CD4-positive, alpha-beta T cell treated with Interleukin-17A for 4 hours (primary cell): ENCODE measurements at regions not wholly inside any gene's neighbourhood (a gene's known extent, or its start where the extent isn't known, plus 50 kb on each side); places are given as distances from the start of the nearest gene placed in this dataset.

ENCODE experiments used
- DNase-seq: peaks from one replicate; pipeline ENCODE4 v3.0.0-alpha.2; 2020; ENCODE audit warnings: mixed read lengths

DNA sequence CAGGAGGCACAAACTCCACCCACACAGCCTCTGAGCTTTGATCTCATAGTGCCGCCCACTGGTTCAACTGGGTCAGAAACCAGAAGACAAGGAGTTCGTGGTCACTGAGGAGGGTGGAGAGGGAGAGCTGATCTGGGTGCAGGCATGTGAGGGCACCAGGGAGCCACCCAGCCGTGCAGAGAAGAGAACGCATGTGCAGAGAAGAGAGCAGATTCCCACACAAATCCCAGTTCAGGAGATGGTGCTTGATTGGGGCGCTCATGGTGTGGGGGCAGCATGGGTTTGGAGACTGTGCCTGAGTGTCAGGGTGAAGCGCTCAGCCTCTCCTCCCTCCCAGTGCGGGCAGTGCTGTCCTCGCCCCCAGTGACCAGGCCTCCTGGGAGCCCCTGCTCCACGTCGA, 375.2 kb upstream of the MYT1L start:
- DNase-seq: no peak

DNA sequence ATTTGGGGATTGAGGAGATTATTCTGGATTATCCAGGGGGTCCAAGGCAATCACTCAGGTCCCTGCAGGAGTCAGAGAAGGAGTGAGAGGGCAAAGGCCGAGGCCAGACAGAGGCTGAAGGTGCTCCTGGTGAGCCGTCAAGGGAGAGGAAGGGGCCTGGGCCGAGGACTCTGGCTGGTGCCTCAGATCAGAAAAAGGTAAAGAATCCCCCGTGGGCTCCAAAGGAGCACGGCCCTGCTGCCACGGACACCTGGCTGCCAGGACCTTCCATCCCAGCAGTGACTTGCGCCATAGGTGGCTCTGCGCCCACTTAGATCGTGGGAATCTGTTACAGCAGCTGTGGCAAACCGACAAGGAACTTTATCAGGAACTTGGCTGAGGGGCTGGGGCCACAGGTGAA, 374.8 kb upstream of the MYT1L start:
- no peak for DNase-seq

DNA sequence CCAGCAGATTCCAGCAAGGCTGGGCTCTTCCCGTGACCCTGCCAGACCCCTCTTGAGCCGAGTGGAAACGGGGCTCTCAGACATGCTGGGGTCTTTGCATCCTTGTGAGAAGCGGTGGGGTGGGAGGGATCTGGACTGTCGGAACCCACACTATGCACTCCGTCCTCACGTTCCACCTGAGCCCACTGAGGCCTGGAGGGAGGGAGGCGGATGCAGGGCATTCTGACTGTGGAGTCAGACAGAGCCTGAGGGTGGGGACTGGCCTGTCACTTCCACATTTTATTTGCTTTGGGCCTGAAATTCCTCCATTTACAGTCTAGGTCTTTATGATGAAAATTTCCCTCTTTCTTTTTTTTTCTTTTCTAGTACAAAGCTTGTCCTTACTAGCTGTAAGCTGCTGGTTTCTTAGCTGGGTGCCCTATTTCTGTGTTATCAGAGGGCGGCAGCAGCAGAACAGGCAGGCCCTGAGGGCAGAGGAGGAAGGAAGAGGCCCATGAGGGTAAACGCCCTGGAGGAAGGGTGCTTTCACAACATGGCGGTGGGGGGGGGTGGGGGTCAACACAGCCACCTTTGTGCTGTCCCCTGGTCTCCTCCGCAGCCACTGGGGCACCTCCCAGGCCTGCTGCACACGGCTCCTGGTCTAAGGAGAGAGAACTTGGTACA, 373.5 kb upstream of the MYT1L start:
- DNase-seq: no peak

DNA sequence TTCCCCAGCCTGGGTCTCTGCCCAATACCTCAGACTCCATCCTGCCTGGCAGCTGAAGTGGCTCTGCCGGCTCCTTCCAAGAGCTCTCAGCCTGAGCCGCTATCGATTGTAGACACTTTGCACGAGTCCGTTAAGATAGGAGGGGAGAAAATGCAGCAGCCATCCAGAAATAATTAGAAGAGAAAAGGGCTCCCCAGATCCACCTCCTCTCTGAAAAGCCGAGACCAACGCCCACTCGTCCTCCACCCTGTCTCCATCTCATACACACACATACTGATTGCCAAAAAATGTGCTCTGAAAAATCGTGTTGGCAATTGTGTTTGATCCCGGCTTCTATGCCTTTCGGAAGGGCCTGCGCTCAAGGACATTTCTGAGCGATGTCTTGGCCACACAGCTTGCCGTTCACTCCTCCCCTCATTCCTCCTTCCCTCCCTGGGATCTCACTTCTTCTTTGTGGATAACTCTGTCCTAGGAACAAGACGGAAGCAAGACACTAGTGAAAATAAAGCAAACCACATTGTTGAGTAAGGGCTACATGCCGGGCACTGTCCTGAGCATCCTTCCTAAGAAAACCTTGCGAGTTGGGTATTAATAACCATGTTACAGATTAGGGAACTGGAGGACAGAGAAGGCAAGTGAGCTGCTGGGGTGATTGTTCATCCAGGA, 372.8 kb upstream of the MYT1L start:
- DNase-seq: no peak

DNA sequence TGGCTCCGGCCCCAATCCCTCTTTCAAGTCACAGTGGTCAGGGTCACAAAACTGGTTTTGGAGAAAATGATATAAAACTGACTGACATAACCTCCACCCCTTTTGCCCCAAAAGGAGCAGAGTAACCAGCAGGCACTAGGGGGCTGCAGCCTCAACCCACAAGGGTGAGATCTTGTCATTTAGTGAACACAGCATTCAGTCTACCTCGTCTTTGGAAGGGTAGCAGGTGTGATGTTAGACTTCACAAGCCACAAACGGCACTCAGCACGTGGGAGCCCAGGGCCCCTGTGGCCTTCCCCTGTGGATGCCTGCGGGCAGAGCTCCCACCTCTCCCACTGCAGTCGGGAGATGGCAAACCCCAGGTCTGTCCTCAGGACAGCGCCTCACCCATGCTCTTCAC, 372.1 kb upstream of the MYT1L start:
- no peak for DNase-seq

DNA sequence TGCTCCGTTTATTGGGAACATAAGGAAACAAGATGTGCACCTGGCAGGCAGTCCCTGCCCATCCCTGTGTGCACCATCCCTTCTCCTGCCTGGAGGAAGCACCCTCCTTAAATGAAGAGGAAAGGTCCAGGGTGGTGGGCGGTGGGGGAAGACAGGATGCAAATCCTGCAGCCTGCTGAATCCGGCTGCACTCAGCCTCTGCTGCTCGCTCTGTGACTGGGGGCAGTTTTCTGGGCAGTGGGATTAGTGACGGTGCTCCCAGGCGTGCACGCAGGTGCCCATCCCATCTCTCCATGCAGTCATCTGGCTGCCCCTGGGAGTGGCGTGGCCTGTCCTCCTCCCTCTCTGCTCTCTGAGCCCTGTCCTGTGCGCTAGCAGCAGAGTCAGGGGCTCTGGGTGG, 371.3 kb upstream of the MYT1L start:
- no peak for DNase-seq

DNA sequence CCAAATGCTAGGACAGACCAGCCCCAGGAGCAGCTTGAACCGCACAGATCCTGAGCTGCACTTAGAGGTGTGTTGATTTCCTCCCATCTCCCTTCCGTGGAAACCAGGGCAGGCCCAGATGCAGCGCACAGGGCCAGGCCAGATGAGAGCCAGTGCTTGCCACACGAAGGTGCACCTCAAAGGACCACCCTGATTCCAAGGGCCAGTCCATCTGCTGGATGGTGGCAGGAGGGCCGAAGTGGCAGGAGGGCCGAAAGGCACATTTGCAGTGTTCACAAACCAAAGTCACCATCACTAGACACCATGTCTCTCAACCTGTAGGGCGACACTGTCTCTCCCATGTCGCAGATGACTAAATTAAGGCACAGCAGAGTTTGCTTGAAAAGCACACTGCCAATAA, 370.7 kb upstream of the MYT1L start:
- DNase-seq: no peak

DNA sequence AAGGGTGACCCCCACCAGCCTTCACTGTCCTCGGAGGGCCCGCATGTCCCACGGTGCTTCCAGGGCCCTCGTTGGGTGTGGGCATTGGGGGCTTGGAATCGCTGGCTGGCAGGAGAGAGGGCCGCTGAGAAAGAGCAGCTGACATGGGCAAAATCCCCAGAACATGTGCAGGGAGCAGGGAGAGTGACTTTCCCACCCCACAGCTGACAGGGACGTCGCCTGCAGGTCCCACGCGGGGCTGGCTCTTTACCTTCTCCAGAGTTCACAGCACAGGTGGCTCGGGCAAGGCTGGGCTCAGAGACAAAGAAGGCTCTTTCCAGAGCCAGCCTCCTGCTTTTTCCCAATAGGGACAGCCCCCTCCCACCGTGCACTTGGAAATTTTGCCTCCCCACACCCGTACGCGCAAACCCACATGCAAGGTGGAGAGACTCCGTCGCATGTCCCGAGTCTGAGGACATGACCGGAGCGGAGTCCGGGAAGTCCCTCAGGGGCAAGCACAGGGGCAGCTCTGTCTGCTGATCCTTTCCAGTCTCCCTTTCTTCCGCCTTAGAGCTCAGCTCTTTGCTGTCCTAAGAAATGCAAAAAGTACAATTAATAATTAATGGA, 370.2 kb upstream of the MYT1L start:
- DNase-seq: no peak

DNA sequence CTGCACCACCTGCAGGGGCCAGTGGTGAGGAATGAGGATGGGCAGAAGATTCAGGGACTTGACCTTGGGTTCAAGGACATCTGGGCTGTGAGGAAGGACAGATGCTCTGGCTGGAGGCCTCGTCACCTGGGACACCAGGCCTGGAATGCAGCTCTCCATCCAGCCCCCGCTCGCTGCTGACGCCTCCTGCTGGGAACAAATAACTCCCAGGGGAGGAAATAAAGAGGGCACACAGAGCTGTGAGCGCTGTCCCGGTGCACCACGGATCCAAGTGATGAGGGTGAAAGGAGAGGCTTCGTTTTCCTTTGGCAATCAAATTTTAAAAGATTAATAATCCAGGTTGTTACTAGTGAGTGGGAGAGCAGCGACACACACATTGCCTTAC, 368.0 kb upstream of the MYT1L start:
- DNase-seq: no peak

DNA sequence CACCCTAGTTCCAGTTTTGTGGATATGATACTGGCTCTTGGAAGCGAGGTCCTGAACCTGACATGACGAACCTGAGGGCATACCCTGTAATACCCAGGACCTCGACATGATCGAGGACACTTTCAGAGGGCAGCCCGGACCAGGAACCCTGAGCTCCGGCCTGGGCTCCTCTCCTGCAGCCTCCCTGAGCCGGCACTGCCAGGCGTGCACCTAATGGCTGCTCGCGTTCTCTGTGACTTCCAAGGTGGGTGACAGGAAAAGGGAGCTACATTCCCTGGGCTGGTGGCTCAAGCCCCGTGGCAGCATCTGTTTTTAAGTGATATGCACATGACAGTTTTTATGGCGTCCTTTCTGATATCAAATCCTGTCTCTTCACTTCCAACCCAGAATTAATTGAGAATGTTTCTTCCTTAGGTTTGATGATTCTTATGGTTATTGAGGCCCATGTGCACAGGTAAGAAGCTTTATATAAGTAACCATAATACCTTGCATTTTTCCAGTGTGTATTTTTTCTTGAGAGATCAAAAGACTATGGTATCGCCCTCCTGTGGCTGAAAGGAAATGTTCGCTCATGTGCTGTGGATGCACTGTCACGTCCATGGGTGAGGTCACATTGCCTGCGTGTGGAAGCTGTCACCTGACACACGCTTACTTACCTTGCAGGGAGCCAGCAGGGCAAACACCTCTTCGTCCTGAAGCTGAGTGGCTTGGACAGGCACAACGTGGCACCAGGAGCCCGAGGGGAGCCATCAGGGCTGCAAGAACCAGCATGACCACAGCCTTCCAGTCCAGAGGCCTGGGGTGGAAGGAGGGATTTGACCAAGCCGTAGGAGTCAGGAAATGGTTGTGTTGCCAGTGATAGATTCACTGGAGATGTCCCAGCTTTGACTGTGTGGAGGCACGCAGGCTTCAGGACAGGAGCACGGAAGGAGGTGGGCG, 367.4 kb upstream of the MYT1L start:
- peak; percentile 25 for DNase-seq

DNA sequence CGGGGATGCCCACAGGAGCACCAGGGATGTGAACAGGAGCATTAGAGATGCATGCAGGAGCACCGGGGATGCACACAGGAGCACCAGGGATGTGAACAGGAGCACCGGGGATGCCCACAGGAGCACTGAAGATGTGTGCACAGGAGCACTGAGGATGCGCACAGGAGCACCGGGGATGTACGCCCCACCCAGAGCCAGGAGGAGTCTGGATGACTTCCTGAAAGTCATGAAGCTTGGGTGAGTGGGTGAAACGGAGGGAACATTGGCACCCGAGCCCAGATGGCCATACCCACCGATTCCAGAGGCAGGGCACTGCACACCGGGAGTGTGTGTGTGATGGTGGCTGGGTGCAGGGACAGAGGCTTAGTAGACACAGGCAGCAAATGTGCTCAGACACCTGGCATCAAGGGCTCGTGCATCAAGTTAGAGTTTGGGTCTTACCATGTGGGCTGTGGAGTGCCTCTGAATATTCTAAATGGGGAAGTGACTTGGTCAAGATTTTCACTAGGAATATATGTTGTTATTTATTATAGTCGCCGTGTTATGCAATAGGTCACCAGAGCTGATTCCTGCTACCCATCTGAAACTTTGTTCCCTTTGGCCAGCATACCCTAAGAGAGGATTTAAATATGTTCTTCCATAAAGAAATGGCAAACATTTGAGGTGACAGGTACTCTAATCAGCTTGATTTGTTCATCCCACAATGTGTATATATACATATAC, 365.8 kb upstream of the MYT1L start:
- no peak for DNase-seq

DNA sequence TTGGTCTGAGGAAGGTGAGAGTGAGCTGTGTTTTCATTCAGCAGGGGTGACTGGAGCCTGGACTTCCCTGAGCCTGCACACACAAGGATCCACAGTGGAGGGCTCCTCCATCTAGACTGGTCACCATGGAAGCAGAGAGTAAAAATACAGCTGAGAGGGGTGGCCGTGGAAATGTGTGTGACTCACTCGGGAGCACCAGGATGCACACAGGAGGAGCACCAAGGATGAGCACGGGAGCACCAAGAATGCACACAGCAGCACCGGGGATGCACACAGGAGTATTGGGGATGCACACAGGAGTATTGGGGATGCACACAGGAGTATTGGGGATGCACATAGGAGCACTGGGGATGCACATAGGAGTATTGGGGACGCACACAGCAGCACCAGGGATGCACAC, 365.2 kb upstream of the MYT1L start:
- DNase-seq: no peak

DNA sequence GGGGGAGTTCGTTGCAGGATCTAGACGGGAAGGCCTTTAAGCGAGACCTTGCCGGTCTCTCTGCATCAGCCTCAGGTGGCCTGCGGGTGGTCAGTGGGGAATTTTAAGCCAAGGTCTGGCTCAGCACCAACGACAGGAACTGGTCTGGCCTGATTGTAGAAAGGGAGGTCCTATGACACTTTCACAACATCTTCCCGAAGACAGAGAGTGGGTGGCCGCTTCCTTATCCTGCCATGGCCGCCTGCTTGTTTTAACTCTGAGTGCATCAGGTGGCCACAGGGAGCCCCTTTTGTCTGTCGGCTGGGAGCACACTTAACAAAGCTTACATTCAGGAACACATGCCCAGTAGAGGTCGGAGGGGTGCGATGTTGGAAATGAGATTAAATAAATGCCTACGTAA, 363.7 kb upstream of the MYT1L start:
- no peak for DNase-seq

DNA sequence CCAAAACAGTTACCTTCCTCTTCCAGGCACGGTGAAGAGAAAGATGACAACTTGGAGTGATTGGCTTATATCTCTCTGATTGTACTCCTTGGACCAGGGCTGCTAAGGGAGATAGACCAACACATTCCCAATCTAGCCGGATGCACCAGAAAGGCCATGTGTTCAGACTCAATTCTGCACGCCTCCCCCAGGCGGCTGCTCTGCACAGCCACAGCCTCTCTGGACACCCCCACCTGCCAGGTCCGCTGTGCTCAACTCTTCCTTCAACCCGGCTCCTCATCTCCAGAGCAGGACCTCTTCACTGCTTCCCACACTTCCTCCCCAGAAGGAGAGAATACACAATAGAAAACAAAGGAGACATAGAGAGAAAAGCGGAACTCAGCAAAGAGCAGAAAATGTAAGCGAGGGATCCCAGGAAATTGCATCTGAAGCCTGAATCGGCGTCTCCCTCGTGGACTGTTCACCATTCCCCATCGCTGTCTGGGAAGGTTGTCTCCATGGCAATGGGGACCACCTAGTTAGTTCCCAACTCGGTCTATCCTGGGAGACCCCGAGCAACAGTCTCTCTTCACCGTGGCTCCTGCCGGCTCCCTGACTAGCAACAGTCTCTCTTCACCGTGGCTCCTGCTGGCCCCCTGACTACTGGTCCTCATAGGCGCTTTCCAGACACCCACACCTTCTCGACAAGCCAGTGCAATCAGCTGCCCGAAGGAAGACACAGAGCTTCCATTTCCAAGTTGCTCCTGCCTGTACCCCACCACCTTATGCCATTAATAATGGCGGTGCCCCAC, 361.7 kb upstream of the MYT1L start:
- no peak for DNase-seq

DNA sequence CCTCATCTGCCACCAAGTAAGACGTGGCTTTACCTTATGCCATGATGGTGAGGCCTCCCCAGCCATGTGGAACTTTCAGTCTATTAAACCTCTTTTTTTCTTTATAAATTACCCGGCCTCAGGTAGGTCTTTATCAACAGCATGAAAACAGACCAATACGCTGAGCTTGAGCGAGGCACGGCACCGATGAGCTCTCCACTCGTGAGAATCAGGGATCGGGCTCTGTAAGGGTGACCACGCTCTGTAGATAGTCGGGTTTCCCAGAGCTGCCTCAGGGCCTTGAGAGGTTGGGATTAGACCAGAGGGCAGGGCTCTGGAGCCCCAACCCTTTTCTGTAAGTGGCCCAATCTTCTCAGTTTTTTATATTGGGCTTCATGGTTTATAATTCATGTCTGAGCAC, 360.3 kb upstream of the MYT1L start:
- DNase-seq: no peak

DNA sequence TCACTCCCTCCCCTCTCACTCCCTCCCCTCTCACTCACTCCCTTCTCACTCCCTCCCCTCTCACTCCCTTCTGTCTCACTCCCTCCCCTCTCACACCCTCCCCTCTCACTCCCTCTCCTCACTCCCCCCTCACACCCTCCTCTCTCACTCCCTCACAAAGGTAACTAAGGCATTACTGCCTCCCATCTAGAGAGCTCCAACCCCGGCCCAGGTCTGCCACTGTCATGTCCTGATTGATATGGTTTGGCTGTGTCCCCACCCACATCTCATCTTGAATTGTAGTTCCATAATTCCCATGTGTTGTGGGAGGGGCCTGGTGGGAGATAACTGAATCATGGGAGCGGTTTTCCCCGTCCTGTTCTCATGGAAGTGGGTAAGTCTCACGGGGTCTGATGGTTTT, 359.9 kb upstream of the MYT1L start:
- no peak for DNase-seq

DNA sequence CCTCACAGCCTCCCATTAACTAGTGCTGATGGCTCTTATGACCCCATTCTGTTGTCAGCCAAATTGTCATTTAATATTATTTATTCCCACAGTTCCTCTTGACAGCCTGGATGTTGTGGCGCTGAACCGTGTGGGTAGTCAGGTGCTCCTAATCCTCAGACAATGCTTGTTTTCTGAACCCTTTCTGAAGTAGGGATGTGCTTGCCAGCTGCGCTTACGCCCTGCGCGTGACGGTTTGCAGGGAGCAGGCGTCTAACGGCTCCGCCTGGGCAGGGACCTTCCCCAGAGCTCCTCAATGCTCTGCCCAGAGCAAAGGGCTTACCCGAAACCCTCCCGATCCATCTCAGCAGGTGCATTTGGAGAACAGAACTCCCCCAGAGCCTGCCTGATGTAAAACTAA, 358.2 kb upstream of the MYT1L start:
- DNase-seq: no peak

DNA sequence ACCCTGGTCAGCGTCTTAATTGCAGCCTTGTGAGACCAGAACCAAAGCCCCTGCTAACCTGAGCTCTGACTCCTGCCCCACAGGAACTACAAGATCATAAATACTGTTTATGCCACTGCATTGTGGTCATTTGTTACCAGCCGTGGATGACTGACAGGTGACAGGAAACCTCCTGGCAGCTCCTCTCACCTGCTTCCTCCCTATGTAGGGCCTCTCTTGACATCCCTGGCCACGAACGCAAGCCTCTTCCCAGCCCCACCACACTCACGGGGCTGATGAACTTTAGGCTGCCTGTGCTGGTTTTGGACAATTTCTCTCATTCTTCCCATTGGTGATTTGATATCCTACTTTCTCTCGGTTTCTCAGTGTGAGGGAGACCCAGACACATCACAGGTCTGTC, 357.2 kb upstream of the MYT1L start:
- no peak for DNase-seq

DNA sequence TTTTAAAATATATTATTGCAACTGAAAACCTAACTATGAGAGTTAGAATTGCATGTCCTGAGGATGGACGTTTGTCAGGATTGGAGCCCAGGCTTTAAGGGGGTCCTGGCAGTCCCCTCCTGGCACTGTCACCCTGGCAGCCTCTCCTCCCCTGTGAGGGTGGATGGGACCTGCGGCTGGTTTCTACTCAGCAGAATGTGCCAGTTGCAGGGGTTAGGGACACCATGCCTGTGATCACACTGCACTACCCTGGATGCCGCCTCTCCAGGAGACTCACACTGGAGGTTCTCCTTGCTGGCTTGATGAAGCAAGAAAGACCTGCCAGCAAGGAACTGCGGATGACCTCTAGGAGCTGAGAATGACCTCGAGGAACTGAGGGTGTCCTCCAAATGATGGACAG, 356.7 kb upstream of the MYT1L start:
- DNase-seq: no peak

DNA sequence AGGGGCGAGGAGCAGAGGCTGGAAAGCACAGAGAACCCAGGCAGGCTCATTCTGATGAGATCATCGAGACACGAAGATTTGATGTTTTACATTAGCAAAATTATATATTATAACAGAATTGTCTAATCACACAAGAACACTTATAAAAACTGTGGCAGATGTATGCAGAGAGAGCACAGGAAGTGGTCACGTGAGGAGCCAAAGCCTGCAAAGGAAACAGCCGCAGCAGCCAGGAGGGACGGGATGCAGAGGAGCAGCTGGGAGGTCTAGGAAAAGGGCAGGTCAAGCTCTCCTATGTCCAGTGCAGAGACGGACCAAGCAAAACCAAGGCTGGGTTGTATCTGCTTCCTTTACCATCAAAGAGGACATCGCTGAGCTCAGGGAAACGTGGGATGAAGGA, 355.1 kb upstream of the MYT1L start:
- DNase-seq: peak; percentile 45

DNA sequence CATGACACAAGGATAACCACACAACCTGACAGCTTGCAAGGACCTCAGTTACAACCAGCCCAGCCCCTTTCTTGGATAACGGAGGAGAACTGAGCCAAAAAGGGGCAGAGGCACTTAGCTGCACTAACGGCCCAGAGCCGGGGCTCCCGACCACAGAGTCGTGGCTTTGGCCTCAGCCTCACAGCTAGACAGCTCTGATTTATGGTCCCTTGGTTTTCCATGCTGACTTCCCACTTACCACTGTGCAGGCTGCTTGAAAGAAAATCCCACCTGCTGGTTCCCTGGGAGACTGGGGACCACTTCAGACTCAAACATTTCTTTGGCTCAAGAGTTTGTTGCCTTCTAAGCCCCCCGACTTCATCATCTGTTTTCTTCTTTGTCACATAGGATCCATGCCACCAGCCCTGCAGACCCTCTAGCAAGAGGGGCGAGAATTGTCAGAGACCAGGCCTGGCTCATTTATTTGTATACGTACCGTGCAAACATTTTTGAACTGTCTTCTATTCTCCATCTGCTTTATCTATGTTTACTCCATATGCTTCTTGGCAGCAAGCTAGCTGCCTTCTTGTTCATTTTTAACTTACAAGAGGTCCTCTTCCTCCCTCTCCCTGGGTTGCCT, 352.6 kb upstream of the MYT1L start:
- DNase-seq: no peak
